Lower leg skin (tissue), 4 donors: ENCODE measurements at regions not wholly inside any gene's neighbourhood (a gene's known extent, or its start where the extent isn't known, plus 50 kb on each side); places are given as distances from the start of the nearest gene placed in this dataset.
A peak's percentile ranks its signal among the peaks of the same experiment; 100 is the strongest.
"Not testable (repeated sequence)": the region's sequence is repeated elsewhere in the genome, so short reads cannot be mapped to it uniquely, and the experiment has no call there.

Source experiments
- DNase-seq, 2 donors: peaks; one replicate each; pipeline ENCODE4 v3.0.0-alpha.2; 2019; ENCODE audit warnings: low spot score in 2 of 2
- H3K4me3 ChIP-seq: fragments of 200-600 bp; sonication (generic); 2 replicates; pipeline ENCODE4 v1.5.1; 2017; ENCODE audit warnings: mild to moderate bottlenecking, low read depth; ENCODE audit not compliant: poor library complexity, severe bottlenecking
- CTCF ChIP-seq, 3 donors: fragments of 450-650 bp; IDR thresholded peaks; one replicate each; pipeline ENCODE4 v1.5.1; 2016; ENCODE audit warnings: antibody characterized with exemption in 3 of 3, mild to moderate bottlenecking in 3 of 3, moderate library complexity in 2 of 3
- POLR2A ChIP-seq, 2 donors: fragments of 450-650 bp; IDR thresholded peaks; one replicate each; pipeline ENCODE4 v1.6.1; 2016 to 2017; ENCODE audit warnings: antibody characterized with exemption in 2 of 2, mild to moderate bottlenecking in 1 of 2, moderate library complexity in 1 of 2
- WGBS, 2 donors: methylation state at CpG; one replicate each; pipeline ENCODE4 v1.1.5; 2018; 5-methylcytosine and 5-hydroxymethylcytosine counted together
- intact Hi-C: fragments of 100-400 bp; cut with DNase I; formaldehyde crosslinking; loops from one replicate; pipeline ENCODE4 v1.15.0; 2023; ENCODE audit warnings: low total_unique reads

GRCh38 chr2:132256251-132256902 lies 94.6 kb upstream of the ANKRD30BL start:
- TF ChIP-seq POLR2A (IDR thresholded peaks at IDR 0.05) (no peak), CTCF (IDR thresholded peaks at IDR 0.05) (no peak)
- intact Hi-C loops: no loop called here
- peak in 1 of 2 donors; percentile 83 for DNase-seq
- WGBS, 2 donors: 22 to 41% methylated on average over 17 to 30 of the region's 68 CpGs
- H3K4me3 ChIP-seq: no peak overlapping the region

GRCh38 chr2:132256903-132257300 lies 95.2 kb upstream of the ANKRD30BL start:
- intact Hi-C loops: not testable (repeated sequence)
- DNase-seq: peak in 1 of 2 donors; percentile 70
- WGBS, 2 donors: 4 to 8% methylated on average over 11 to 19 of the region's 34 CpGs

GRCh38 chr2:132257301-132258171 lies 95.8 kb upstream of the ANKRD30BL start:
- intact Hi-C loops, H3K4me3 ChIP-seq: not testable (repeated sequence)
- DNase-seq: peak in 1 of 2 donors; percentile 81
- 5 to 12% methylated on average over 62 to 78 of the region's 79 CpGs for WGBS, 2 donors

More at GRCh38 chr2:132256903-132257300, 95.2 kb upstream of the ANKRD30BL start:
- H3K4me3 ChIP-seq: not testable (repeated sequence)

- peak in 1 of 2 donors; percentile 61 for DNase-seq
- intact Hi-C loops: not testable (repeated sequence)
Observed at GRCh38 chr2:132259276-132259675, 97.5 kb upstream of the ANKRD30BL start.

GRCh38 chr2:132265595-132265994 lies 103.8 kb upstream of the ANKRD30BL start:
- H3K4me3 ChIP-seq, intact Hi-C loops: not testable (repeated sequence)

More at GRCh38 chr2:132259276-132259675, 97.5 kb upstream of the ANKRD30BL start:
- 94 to 95% methylated on average over 13 of the region's 13 CpGs for WGBS, 2 donors
- H3K4me3 ChIP-seq: not testable (repeated sequence)

GRCh38 chr2:132267105-132267497 lies 105.3 kb upstream of the ANKRD30BL start:
- no peak overlapping the region for H3K4me3 ChIP-seq

More at GRCh38 chr2:132265595-132265994, 103.8 kb upstream of the ANKRD30BL start:
- WGBS, 2 donors: 87 to 92% methylated on average over 12 of the region's 12 CpGs
- peak in 1 of 2 donors; percentile 50 for DNase-seq

GRCh38 chr2:132267498-132268283 lies 105.9 kb upstream of the ANKRD30BL start:
- H3K4me3 ChIP-seq: not testable (repeated sequence)
- 12 to 17% methylated on average over 31 of the region's 31 CpGs for WGBS, 2 donors

More at GRCh38 chr2:132267105-132267497, 105.3 kb upstream of the ANKRD30BL start:
- DNase-seq: no peak
- intact Hi-C loops: no loop called here
- WGBS, 2 donors: 75% methylated on average over 1 of the region's 1 CpG
- no peak for TF ChIP-seq CTCF (IDR thresholded peaks at IDR 0.05)
- no peak for TF ChIP-seq POLR2A (IDR thresholded peaks at IDR 0.05)

GRCh38 chr2:132268284-132268976 lies 106.7 kb upstream of the ANKRD30BL start:
- peak; percentile 40 to 86 for DNase-seq
- H3K4me3 ChIP-seq, intact Hi-C loops: not testable (repeated sequence)
- WGBS, 2 donors: 10 to 17% methylated on average over 18 to 20 of the region's 20 CpGs

More at GRCh38 chr2:132267498-132268283, 105.9 kb upstream of the ANKRD30BL start:
- intact Hi-C loops: not testable (repeated sequence)
- DNase-seq: peak in 1 of 2 donors; percentile 81
